Fibroblast of gingiva (primary cell): ENCODE measurements at regions not wholly inside any gene's neighbourhood (a gene's known extent, or its start where the extent isn't known, plus 50 kb on each side); places are given as distances from the start of the nearest gene placed in this dataset.
"Not testable (repeated sequence)": the region's sequence is repeated elsewhere in the genome, so short reads cannot be mapped to it uniquely, and the experiment has no call there.

Source experiments
- DNase-seq: peaks from one replicate; pipeline ENCODE4 v3.0.0-alpha.2; 2011; ENCODE audit warnings: low read depth

DNA sequence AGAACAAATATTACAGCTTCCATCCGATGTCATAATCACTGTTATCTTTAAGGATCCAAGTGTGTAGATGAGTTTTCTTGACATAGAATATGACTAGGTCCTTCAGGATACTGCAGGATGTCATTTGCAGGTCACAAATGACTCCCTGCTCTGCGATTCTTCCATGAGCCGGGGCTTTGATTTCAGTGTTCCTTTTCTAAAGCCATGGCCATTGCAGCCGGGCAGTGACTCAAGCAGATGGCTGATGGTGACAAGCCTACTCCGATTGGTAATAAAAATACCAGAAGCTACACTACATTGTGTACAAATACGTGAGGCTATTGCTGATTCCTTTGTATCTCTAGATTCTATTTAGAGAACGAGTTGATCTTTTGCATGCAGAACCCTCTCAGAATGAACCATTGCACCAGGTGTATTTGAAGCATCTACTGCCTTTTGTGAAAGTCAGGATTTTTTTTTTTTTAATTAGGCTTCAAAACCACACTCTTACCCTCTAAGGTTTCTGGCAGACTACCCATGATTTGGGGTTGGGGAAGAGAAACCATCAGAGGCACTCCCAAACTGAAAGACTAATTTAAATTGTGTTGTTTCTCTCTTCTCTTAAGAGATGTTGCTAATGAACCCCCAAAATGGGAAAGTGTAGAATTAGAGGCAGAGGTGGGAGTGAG is 271.0 kb upstream of the ADRA1B start:
- no peak for DNase-seq

DNA sequence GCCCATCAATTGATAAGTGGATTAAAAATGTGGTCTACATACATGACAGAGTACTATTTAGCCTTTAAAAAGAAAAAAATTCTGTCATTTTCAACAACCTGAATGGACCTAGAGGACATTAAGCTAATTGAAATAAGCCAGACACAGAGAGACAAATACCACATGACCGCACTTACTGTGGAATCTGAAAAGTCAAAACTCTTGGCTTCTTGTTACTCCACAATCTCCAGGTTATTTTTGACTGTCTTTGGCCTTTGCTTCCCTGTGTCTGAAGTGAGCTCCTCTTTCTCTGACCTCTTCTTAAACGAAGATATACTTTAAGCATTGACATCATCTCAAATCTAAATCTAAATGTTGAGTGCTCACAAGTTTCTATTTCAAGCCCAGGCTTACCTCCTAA is 265.5 kb upstream of the ADRA1B start:
- DNase-seq, result no peak

DNA sequence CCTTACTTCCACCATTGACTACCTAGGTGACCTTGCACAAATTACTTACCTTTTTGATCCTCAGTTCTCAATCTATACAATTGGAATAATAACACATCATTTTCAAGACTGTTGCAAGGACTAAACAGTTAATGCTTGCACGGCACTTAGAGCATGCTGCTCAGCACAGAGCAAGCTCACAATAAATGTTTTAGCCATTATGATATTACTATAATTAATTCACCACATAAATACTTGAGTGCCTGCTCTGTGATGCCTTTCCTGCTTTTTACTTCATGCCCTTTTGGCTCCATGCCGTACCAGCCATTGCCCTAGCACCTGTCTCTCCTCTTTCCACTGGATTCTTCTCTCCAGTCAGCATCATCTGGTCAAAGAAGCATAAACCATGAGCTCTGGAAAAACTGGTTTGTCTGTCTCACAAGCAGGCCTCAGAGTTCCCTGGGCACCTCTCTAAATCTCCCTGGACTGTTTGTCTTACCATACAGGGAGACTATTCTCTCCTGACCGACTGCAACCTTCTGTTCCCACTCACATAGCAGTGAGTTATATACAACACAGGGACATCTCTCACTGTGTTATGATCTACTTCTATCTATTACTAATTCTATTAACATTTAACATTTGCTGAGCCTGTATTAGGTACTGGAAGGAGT is 260.4 kb upstream of the ADRA1B start:
- no peak for DNase-seq

DNA sequence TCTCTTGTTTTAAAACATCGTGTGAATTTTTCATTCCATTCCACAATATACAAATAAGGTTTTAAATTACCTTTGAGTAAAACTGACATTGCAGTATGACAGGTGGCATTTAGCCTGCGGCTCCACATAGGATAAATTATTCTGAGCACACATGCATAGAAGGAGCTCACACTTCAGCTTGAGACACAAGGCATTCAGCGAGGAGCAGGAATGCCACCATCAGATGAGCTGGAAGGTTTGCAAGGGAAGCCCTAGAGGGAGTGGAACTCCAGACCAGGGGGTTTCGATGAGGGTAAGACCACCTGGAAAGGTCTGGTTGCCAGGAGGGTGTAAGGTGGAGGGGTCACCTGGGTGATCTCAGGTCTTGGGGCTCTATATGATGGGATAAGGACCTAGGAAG is 259.0 kb upstream of the ADRA1B start:
- DNase-seq, result no peak

DNA sequence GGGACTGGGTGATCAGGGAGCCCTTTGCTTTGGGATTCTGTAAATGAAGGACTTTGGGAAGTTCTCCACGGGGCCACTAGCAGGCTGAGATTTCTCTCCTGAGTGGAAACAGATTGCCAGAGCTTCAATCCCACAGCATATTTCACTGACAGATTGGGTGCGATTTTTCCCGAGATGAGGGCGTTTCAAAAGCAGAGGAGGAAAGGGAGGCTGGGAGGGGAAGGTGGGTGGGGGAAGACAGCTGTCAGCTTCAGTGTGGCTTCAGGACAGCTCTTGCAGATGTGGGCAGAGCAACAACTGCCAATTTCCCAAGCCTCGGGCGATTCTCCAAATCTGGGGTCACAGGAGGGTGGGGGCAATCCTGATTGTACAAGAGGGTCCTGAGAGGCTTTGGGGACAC is 258.5 kb upstream of the ADRA1B start:
- DNase-seq, result no peak

DNA sequence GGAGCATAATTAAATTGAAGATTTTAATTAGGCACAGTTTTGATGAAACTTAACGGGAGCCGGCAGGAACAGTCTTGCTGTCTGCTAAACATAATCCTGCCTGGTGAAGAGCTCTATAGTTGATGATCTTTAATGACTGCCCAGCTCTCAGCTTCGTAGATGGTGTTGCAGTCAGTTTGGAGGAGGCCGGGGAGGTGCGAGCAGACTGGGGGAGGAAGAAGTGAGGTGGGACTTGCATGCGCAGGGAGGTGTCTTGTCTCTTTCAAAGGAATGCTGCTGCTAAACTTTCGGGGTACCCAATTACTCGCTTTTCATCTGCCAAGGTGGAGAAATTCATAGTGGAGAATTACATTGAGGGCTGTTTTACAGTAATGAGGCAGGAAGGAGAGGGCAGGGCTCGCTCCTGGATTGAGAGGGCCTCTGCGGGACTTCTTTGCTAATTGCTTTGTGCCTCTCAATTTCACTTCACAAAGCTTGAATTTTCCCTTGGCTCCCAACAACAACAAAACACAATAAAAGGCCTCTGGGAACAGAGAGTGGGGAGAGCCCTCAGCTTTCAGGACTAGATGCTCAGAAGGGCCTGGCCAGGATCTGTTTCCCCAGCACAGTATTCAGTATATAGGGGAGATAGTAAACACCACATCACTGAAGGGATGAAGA is 257.9 kb upstream of the ADRA1B start:
- no peak for DNase-seq

DNA sequence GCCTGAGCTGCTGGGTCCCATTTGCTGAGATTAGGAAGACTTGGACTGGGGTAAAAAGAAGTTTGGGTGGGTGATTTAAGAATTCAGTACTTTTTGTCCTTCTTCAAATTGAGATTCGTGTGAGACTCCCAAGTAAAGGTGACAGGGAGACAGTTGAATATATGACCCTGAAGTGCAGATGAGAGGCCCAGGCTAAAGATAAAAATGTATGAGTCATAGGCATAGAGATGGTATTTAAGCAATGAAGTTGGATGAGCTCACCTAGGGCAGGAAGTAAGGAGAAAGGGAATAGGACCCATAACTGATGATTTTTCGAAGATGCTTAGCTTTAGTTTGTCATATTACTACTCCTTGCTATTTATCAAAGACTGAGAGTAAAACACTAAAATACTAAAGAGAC is 255.9 kb upstream of the ADRA1B start:
- no peak for DNase-seq

DNA sequence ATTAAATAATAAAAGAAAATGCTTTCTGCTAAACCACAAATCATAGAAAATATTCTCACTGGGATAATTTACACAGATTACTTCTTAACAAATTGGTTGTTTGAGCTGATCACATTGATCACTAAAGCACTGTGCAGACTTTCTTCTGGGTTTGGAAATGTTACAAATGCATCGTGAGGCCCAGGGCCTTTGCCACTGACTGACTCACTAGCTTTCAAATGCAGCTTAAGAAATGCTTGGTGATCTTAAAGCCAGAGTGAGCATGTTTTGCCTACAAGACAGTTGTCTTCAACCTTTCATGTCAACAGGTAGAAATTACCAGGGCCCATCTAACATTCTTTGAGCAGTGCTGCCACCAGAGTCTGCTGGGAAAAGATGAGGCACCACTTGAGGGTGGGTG is 252.3 kb upstream of the ADRA1B start:
- no peak for DNase-seq

DNA sequence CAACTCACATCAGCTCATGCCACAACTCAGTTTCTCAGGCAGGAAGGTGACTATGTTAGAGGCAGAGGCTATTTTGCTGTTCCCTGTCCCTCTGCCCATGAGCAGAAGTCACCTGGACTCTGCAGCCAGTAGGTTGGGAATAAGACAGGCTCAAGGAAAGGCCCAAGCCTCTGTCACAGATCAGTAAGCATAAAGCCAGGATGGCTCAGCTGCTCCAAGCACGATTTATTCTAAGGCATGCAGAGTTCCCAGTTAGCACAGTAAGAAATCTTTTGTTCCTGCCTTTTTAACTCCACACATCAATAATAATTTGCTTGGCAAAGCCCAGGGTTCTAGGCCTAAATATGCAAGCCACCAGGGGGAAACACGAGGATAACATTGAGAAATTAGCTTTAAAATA is 249.0 kb upstream of the ADRA1B start:
- DNase-seq, result no peak

DNA sequence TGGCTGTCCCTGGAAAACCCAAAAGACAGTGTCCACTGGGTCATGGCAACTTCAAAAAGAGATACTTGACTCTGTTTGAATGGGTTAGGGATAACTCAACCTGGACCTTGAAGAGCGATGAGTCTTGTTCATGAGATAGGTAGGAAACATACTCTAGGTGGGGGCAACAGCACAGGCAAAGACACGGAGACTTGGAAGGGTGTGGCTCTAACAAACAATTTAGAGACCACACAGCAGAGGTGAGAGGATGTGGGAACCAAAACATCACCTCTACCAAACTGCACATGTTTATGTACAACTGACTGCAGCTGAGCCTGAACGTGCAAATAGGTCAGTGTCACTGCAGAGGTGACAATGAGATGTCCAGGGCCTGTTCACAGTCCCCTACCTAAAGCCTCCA is 247.7 kb upstream of the ADRA1B start:
- no peak for DNase-seq

DNA sequence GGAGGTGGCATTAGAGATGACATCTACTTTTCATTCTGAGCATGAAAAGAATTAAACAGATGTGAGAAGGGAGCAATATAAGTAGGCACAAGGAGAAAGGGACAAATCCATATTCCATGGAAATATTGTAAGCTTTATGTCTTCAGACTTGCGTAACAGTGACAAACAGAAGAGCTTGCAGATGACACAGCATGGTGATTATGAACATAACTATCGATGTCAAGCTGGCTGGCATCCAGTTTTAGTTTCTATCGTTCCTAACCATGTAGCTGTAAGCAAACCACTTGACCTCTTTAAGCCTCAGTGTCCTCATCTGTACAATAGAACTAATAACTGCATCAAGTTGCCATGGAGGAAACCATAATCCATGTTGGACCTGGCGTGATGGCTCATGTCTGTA is 246.7 kb upstream of the ADRA1B start:
- peak; percentile 19 for DNase-seq

DNA sequence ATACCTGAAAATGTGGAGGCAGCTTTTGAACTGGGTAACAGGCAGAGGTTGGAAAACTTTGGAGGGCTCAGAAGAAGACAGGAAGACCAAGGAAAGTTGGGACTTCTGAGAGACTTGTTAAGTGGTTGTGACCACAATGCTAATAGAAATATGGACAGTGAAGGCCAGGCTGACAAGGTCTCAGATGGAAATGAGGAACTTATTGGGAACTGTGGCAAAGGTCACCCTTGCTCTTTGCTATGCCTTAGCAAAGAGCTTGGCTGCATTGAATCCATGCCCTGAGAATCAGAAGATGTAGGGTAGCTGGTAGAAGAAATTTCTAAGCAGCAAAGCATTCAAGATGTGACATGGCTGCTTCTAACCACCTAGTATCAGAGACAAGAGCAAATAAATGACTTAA is 244.4 kb upstream of the ADRA1B start:
- no peak for DNase-seq

DNA sequence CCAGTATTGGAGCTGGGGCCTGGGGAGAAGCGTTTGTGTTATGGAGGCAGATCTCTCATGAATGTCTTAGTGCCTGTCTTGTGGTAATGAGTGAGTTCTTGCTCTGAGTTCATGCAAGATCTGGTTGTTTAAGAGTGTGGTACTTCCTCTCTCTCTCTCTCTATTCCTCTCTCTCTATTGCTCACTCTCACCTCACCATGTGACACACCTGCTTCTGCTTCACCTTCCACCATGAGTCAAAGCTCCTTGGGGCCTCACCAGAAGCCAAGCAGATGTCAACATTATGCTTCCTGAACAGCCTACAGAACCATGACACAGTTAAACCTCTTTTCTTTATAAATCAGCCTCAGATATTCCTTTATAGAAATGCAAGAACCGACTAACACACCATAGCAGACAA is 242.7 kb upstream of the ADRA1B start:
- no peak for DNase-seq

DNA sequence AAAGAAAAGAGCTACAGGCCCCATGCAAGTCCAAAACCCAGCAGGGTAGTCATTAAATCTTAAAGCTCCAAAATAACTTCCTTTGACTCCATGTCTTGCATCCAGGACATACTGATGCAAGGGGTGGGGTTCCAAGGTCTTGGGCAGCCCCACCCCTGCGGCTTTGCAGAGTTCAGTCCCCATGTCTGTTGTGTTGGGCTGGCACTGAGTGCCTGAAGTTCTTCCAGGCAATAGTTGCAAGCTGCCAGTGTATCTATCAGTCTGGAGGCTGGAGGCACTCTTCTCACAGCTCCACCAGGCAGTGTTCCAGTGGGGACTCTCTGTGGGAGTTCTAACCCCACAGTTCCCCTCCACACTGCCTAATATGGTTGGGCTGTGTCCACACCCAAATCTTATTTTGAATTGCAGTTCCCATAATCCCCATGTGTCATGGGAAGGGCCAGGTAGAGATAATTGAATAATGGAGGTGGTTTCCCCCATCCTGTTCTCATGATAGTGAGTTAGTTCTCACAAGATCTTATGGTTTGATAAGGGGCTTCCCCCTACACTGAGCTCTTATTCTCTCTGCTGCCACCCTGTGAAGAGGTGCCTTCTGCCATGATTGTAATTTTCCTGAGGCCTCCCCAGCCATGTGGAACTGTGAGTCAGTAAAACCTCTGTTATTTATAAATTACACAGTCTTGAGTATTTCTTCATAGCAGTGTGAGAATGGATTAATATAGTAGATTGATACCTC is 237.5 kb upstream of the ADRA1B start:
- DNase-seq, result no peak

DNA sequence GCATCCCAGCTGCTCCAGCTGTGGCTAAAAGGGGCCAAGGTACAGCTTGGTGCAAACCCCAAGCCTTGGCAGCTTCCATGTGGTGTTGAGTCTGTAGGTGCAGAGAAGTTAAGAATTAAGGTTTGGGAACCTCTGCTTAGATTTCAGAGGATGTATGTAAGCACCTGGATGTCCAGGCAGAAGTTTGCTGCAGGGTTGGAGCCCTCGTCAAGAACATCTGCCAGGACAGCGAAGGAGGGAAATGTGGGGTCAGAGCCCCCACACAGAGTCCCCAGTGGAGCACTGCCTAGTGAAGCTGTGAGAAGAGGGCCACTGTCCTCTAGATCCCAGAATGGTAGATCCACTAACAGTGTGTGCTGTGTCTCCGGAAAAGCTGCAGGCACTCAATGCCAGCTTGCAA is 236.2 kb upstream of the ADRA1B start:
- DNase-seq, result no peak

DNA sequence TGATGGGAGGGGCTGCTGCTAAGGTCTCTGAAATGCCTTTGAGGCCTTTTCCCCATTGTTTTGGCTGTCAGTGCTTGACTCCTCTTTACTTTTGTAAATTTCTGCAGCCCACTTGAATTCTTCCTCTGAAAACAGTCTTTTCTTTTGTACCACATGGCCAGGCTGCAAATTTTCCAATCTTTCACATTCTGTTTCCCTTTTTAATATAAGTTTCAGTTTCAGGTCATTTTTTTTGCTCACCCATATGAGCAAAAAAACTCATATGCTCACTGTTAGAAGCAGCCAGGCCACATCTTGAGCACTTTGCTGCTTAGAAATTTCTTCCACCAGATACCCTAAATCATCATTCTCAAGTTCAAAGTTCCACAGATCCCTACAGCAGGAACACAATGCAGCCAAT is 234.6 kb upstream of the ADRA1B start:
- no peak for DNase-seq

DNA sequence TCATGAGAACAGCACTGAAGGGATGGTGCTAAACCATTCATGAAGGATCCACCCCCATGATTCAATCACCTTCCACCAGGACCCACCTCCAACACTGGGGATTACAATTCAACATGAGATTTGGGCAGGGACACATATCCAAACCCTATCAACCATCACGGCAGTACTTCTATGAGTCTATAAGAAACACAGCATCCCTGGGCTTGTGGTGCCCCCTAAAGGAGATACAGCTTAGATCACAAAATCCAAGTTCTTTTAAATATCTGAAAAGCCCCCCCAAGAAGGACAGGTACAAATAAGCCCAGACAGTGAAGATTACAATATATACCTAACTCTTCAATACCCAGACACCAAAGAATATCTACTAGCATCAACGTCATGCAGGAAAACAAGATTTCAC is 233.7 kb upstream of the ADRA1B start:
- no peak for DNase-seq

DNA sequence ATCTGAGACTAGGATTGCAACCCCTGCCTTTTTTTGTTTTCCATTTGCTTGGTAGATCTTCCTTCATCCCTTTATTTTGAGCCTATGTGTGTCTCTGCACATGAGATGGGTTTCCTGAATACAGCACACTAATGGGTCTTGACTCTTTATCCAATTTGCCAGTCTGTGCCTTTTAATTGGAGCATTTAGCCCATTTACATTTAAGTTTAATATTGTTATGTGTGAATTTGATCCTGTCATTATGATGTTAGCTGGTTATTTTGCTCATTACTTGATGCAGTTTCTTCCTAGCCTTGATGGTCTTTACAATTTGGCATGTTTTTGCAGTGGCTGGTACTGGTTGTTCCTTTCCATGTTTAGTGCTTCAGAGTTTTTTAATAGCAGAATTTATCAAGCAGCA is 228.4 kb upstream of the ADRA1B start:
- not testable (repeated sequence) for DNase-seq

DNA sequence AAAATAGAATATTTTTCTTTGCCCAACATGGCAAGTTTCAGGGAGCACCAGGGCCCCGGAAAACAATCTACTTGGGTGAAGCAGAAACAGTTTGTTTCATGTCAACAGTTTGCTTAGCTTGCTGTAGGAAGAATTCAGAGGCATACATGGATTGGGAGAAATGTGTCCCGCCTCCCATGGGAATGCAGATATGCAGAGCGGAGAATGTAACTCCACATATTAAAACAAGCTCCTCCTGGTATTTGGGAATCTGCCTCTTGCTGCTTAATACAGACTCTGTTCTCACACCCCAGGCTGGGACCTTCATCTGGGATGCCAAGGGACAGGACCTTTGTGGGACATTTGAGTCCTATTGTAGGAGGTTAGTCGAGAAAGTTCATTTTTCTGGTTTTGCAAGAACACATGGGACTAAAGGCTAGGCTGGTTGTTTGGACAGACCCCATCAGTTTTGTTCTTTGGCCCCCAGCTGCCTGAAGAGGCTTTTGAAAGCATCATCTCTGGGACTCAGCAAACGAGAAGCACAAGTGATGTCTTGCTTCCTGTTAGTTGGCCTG is 220.5 kb upstream of the ADRA1B start:
- no peak for DNase-seq

DNA sequence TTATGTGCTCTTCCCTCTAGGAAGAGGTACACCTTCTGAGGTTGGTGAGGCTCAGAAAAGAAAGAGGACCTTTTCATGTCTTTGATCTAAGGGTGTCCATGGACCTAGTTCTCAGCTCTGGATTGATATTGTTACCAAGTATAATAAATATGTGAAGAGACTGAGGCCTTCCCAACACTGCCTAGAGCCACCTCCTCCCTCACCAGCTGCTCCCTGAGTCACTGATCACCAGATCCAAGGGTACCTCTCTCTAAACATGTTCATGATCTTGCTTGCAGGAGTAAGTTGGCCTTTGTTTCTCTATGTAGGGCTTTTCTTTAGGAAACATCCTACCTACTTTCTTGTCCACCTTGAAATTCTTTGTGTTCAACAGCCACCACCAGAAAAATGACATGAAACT is 218.8 kb upstream of the ADRA1B start:
- no peak for DNase-seq

DNA sequence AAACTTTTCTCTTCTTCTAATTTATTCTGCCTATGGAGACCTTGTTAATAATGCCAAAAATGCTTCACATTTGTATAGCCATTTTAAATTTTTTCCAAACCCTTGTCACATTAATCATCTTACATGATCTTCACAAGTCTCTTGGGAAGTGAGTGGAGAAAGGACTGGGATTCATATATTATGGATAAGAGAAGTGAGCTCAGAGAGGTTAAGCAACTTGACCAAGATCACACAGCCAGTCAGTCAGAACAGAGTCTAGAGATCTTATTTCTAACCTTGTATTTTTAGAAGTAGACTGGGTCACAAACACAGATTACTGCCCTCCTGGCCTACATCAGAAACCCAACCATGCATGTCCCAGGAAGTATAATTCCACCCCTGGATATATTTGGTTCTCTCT is 218.0 kb upstream of the ADRA1B start:
- DNase-seq, result no peak

DNA sequence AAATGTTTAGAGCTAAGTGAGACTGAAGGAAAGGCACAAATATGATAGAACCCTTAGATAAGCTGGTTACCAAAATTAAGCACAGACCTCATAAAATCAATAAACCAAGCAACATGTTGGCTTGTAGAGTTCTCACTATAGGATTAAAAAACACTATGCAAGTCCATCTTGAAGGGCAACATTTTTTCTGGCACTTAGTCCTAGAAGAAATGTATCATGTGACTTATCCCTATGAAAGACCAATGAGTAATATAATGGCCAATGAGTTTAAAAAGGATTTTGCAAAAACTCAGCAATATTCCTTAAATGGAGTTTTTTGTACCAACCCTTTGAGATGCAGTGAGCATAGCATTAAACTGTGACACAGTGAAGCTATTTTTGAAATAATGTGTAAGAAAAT is 216.3 kb upstream of the ADRA1B start:
- DNase-seq, result no peak

DNA sequence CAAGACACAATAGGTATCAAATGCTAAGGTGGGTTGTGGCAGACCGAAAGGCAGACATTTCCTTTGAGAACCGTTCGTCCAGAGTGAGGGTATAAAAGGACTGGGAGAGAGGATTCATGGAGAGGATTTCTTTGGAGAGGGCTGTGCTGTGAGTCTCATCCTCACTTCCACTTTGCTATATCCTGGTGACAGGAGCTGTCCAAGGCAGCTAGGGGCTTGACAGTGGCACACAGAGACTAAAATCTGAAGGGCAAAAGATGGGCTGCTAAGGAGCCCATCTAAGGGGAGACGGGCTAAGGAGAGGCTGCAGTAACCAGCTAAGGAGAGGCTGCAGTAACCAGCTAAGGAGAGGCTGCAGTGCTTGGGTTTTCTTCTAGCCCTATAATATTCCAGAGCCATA is 214.0 kb upstream of the ADRA1B start:
- no peak for DNase-seq
